ENCODE measurements at regions not wholly inside any gene's neighbourhood (a gene's known extent, or its start where the extent isn't known, plus 50 kb on each side); places are given as distances from the start of the nearest gene placed in this dataset.

DNA sequence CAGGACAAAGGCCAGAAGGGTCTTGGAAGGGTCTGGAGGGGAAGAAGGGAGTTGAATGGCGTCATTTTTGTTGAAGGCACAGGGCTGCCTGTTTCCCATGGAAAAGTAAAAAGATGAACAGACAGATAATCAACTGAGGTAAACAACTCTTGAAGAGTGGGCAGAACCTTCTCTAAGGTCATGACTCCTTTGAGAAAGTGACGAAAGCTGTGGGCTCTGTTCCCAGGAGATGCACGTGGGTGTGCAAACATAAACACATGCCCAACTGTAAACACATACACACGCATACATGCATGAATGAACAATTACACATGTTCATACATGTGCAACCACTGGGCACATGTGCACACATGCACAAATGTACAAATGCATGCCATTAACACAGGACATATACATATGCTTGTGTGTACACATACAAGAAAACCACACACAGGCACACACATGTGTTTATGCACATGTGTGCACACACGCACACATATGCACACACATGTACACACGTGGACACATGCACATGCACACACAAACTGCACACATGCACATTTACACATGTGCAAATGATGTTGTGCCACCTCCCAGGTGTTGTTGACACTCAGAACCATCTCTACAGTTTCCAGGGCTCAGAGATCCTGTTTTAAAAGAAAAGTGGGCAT, 143.3 kb downstream of the GADD45G start:
- no peak for DNase-seq

- DNase-seq, result no peak
These were observed 144.2 kb downstream of the GADD45G start for GRCh38 chr9:89748831-89749499.

- no peak for DNase-seq
These were observed 144.8 kb downstream of the GADD45G start for GRCh38 chr9:89749500-89750116.

- peak; percentile 48 to 55 (median 53) for DNase-seq
These were observed 145.4 kb downstream of the GADD45G start for GRCh38 chr9:89750117-89750791.

DNA sequence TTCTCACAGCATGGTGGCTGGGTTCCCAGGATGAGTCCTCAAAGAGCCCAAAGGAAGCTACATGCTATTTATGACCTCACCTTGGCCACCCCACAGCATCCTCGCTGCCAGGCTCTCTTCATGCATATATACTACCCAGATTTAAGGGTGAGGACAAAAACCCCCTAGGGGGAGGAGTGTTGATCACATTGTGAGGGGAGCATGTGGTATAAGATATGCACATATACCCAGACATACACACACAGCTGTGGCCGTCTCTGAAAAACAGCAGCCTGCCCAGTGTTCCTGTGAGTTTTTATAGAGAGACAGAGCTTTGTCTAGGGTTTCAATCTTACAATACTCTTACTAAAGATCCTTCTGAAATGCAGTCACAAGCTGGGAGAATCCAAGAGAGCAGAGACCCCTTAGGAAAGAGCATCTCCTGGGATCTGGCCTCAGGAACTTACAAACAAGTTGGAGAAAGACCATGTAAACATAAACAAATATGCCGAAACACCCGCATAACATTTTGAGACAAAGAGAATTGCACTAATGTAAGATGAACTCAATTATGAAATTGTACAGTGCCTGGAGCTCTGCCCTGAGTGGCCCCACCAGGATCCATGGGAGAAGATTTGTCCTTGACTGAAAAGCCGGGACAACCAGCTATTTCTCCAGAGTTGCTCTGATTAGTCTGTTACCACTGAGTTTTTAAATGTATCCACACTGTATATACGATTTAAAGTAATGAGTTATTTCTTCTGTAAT, 146.4 kb downstream of the GADD45G start:
- DNase-seq, result no peak

GRCh38 chr9:89752154-89752553, 147.3 kb downstream of the GADD45G start:
- DNase-seq, result no peak

DNA sequence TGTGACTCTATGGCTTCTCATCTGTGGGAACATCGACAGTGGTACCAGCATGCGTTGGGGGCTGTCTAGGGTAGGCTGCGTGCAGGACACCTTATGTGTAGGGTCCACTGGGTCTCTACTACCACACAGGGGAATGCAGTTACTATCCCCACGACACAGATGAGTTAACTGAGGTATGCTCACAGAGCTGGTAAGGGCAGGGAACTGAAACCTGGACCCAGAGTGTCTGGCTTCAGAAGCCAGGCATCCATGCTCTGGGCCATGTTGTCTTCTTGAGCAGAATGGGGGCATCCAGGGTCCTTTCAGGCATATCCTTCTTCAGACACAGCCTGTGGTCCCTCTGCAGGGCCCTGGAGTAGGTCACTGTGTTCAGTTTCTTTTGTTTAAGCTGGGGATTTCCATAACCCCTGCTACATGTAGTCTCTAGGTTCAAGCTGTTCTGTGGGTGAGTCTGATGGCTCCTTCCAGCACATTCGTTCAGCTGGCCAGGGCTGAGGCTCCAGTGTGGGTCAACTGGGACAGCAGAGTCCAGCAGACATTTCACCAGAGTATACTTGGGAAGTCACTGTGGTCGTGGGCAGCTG, 148.8 kb downstream of the GADD45G start:
- no peak for DNase-seq

- peak; percentile 47 to 60 (median 50) for DNase-seq
These were observed 149.4 kb downstream of the GADD45G start for GRCh38 chr9:89754193-89754592.

GRCh38 chr9:89755821-89756220, 151.0 kb downstream of the GADD45G start:
- no peak for DNase-seq

- DNase-seq, result no peak
These were observed 152.2 kb downstream of the GADD45G start for GRCh38 chr9:89756891-89757537.

DNA sequence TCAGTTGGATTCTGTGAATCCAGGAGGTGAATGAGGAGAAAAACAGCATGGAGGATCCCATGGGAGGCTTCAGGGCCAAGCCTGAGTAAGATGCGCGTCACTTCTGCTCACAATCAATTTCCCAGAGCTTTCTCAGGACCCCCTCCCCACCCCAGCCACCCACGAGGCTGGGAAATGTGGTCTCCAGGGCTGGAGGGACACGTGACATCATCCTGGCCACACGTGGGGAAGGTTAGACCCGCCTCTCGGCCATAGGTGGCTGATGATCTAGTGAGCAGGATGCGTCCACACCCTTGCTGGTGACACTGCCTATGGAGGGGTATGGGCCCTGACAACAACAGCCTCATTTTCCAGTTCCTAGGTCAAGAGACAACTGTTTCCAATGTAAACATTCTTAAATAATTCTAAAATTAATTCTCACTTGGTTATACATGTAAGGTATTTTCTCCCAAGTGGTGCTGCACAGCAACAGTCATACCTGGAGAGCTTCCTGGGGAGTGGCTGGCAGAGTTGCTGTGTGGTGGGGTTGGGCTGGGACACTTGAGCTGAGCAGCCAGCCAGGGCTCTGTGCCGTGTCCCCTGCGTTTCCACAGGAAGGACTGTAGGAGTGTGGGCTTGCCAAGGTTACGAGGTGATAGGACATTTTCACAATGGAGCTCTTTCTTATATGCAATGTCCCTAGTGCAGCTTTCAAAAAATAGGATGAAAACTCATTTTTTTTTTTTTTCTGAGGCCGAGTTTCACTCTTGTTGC, 153.1 kb downstream of the GADD45G start:
- DNase-seq, result no peak

DNA sequence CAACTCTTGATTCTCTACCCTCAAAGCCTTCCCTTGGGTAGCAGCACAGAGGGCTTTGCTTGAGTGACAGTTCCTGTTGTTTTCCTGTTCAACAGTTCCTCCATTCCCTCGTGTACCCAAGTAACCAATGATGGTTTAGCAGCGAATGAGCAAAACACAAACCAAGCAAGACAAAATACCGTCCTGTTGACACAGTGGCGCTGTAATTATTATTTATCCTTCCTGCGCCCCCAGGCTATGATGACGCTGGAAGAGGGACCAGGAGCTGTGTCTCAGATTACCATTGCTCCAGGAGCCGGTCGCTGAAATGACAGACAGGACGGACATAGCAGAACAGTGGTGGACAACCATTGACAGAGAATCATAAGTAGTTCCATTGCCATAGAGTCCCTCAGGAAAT, 154.8 kb downstream of the GADD45G start:
- no peak for DNase-seq

DNA sequence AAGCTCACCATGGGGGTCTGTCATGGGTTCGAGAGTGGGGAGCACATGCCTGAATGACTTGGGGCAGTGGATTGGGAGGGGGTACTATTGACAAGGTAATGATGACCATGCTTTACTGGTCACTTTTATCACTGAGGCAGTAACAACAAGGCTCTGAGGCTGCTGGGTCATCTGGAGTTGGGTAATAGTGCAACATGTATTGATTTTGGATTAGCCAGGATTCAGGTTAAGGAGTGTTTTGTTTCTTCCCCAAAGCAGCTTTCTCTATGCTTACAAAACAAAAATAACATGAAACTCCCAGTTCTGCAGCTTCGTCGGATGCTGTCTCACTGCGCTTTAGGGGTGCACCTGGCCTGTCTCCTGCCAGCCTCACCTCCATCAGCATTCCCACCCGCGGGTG, 155.3 kb downstream of the GADD45G start:
- no peak for DNase-seq

GRCh38 chr9:89764217-89764616, 159.4 kb downstream of the GADD45G start:
- DNase-seq, result no peak

- no peak for DNase-seq
These were observed 160.6 kb downstream of the GADD45G start for GRCh38 chr9:89765211-89765946.

- DNase-seq, result no peak
These were observed 162.2 kb downstream of the GADD45G start for GRCh38 chr9:89766991-89767390.

- DNase-seq, result no peak
These were observed 163.2 kb downstream of the GADD45G start for GRCh38 chr9:89768051-89768450.

DNA sequence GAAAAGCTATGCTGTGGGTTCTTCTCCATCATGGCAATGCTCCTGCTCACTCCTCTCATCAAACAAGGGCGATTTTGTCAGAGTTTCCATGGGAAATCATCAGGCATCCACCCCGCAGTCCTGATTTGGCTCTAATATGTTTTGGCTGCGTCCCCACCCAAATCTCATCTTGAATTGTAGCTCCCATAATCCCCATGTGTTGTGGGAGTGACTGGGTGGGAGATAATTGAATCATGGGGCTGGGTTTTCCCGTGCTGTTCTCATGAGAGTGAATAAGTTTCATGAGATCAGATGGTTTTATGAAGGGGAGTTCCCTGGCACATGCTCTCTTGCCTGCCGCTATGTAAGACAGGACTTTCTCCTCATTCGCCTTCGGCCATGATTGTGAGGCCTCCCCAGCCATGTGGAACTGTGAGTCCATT, 163.8 kb downstream of the GADD45G start:
- peak; percentile 75 to 81 (median 75) for DNase-seq

DNA sequence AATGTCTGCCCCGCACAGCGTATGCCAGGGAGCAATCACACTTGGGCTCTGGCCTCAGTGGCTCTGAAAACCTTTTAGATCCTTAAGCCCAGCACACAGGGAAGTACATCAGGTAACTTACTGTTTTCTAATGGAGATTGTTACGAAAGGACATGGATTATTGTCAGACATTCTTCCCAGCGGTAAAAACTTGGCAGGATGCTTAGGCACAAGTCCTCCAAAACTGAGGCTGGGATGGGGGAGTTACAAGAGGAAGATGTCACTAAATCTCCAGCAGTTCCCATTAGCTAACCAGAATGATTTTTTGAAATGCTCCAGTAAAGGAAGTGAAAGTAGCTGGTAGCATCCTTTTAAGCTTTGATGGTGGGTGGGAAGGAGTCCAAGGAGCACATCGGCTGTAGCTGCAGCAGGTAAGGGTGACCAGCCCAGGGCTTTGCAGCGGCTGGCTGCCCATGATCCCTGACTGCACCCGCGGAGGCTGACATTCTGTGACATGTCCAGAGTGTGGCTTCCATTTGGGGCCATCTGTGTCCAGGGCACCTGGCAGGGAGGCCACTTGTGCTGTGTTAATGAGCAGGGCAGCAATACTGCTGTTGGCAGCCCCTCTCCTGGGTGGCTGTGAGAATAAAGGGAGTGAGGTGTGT, 165.8 kb downstream of the GADD45G start:
- DNase-seq, result peak; percentile 63 to 74 (median 74)

DNA sequence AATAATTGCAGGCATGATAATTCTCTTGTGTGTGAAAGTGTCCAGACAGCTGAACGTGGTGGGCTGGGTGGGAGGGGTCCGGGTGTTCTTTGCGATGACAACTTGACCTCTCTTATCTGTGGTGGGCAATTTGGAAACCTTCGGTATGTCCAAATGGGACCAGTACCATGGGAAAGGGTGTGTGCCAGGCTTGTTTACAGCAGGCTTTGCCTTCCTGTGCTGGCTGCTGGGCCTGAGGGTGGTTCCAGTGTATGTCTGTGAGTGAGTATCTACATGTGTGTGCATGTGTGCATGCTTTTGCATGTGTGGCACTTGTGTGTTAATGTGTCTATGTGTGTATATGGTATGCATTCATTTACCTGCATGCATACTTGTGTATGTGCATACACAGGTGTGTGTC, 166.4 kb downstream of the GADD45G start:
- DNase-seq, result no peak
